Thoracic aorta (tissue), 2 donors: ENCODE measurements at regions not wholly inside any gene's neighbourhood (a gene's known extent, or its start where the extent isn't known, plus 50 kb on each side); places are given as distances from the start of the nearest gene placed in this dataset.

ENCODE experiments used
- ATAC-seq: fragments of 150-250 bp; one replicate; pipeline ENCODE4 v1.8.0; 2017; ENCODE audit warnings: low read depth; ENCODE audit not compliant: insufficient number of reproducible peaks, low FRiP score
- DNase-seq: peaks from one replicate; pipeline ENCODE4 v3.0.0-alpha.2; 2020; ENCODE audit warnings: low spot score
- H3K27ac ChIP-seq, 2 donors: fragments of 200-600 bp; sonication (generic); 1 replicate in 1 of 2; 2 replicates in 1 of 2; pipeline ENCODE4 v1.5.1; 2016; ENCODE audit warnings: mild to moderate bottlenecking in 2 of 2, moderate library complexity in 2 of 2
- H3K27me3 ChIP-seq: fragments of 200-600 bp; sonication (generic); replicated peaks from 2 replicates; pipeline ENCODE4 v1.6.0; 2016; ENCODE audit warnings: mild to moderate bottlenecking; ENCODE audit not compliant: insufficient read depth
- H3K36me3 ChIP-seq: fragments of 200-600 bp; sonication (generic); one replicate; pipeline ENCODE4 v1.5.1; 2016
- H3K4me1 ChIP-seq, 2 donors: fragments of 200-600 bp; sonication (generic); 1 replicate in 1 of 2; 2 replicates in 1 of 2; pipeline versions ENCODE4 v1.5.1 to v1.6.0; 2016; ENCODE audit warnings: low read depth in 2 of 2, mild to moderate bottlenecking in 1 of 2; ENCODE audit not compliant: control insufficient read depth in 1 of 2
- H3K4me3 ChIP-seq: fragments of 200-600 bp; sonication (generic); 2 replicates; pipeline ENCODE4 v1.5.1; 2016; ENCODE audit warnings: mild to moderate bottlenecking
- H3K9me3 ChIP-seq: fragments of 200-600 bp; sonication (generic); 2 replicates; pipeline ENCODE4 v1.5.1; 2016
- CTCF ChIP-seq: fragments of 200-600 bp; sonication (generic); IDR thresholded peaks from one replicate; pipeline ENCODE4 v1.5.1; 2019; ENCODE audit warnings: antibody characterized with exemption

DNA sequence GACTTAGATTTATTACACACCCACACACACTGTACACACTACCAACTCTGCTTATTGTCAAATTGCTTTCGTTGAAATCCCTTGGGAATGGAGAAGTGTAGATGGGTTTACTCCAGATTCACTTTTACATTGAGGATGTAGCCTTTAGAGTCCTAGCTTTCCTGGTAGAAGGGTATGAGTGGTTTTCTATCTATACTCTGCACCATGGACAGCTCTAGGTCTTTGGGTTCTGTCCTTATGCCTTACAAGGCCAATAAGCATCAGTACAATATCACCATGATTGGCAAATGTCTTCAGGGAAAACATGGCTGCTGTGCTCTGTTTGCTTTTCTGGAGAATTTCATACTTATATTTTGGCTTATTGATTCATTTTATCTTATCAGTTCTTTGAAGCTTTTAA is 1063.9 kb downstream of the SLC6A15 start:
- no peak for TF ChIP-seq CTCF
- H3K4me3 ChIP-seq, result no peak overlapping the region
- no peak overlapping the region for H3K27ac ChIP-seq
- H3K4me1 ChIP-seq, result no peaks in the 10 kb centered on the region
- no peaks in the 10 kb centered on the region for H3K36me3 ChIP-seq
- no peak for ATAC-seq
- no peak for DNase-seq
- H3K9me3 ChIP-seq, result no peaks in the 10 kb centered on the region
- no peaks in the 10 kb centered on the region for H3K27me3 ChIP-seq

GRCh38 chr12:83843541-83843940 is 1069.1 kb downstream of the SLC6A15 start:
- Histone ChIP-seq H3K4me3 (no peak overlapping the region), H3K27ac (no peak overlapping the region), H3K9me3 (no peaks in the 10 kb centered on the region), H3K4me1 (no peaks in the 10 kb centered on the region), H3K36me3 (no peaks in the 10 kb centered on the region), H3K27me3 (no peaks in the 10 kb centered on the region)
- ATAC-seq, result no peak
- DNase-seq, result no peak
- TF ChIP-seq CTCF, result no peak

DNA sequence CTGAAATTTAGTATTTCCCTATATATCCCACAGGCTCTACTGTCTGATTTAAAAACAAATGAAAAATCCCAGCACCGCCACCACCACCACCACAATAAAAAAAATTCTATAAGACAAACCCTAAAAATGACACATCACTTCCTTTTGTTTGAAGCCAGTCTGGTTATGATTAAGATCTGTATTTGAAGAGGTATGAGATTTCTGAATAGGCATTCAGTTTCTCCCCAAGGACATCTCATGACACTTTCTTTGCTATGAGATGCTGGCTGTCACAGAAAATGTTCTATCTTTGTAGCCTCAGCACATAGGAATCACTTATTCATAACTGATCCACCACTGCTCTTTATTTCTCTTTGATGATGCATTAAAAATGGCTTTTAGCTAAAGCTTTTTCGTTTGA is 1071.0 kb downstream of the SLC6A15 start:
- no peaks in the 10 kb centered on the region for H3K9me3 ChIP-seq
- ATAC-seq (no peak), DNase-seq (no peak)
- TF ChIP-seq CTCF, result no peak
- no peak overlapping the region for H3K4me3 ChIP-seq
- H3K27ac ChIP-seq, result no peak overlapping the region
- H3K27me3 ChIP-seq, result no peaks in the 10 kb centered on the region
- no peaks in the 10 kb centered on the region for H3K36me3 ChIP-seq
- H3K4me1 ChIP-seq, result no peaks in the 10 kb centered on the region

DNA sequence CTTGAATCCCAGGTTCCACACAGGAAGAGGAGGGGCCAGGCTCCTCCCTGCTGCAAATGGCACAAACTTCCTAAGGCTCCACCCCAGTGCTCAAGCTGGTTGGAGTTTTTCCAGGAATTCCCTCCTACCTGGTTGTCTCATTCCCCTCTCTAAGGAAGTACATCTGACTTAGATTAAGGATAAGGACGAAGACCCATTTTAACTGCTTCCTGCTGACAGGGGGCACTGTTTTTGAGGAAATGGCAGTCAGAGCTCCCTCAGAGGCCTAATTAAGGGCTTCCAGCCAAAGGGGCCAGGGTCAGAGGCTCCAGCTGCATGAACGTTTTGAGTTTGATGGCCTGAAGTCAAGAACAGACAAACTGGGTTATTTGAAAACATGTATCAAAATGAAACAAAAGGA is 1084.7 kb downstream of the SLC6A15 start:
- no peak for TF ChIP-seq CTCF
- Histone ChIP-seq H3K36me3 (no peaks in the 10 kb centered on the region), H3K9me3 (no peaks in the 10 kb centered on the region), H3K27me3 (no peaks in the 10 kb centered on the region), H3K27ac (no peak overlapping the region), H3K4me1 (no peaks in the 10 kb centered on the region), H3K4me3 (no peak overlapping the region)
- no peak for DNase-seq
- ATAC-seq, result no peak

DNA sequence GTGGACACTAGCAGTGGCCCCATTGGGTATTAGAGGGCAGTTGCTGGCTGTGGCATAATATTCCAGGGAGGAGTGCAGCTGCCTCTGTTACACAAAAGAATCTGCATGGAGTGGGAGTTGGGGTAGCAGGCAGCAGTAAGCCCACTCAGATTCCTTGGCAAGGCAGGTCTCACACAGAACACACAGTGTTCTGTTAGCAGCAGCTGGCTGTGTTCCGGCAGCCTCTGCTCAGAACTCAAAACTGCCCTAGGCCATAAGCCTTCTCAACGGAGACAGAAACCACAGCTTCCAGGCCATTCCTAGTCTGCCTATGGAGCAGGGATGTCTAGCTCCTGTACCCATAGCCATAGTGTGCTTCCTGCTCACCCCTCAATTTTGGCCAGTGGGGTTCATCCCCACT is 1085.4 kb downstream of the SLC6A15 start:
- Histone ChIP-seq H3K27ac (no peak overlapping the region), H3K27me3 (no peaks in the 10 kb centered on the region), H3K4me3 (no peak overlapping the region), H3K36me3 (no peaks in the 10 kb centered on the region), H3K9me3 (no peaks in the 10 kb centered on the region), H3K4me1 (no peaks in the 10 kb centered on the region)
- TF ChIP-seq CTCF, result no peak
- no peak for ATAC-seq
- DNase-seq, result no peak
